Endothelial cell of umbilical vein (primary cell): ENCODE measurements at regions not wholly inside any gene's neighbourhood (a gene's known extent, or its start where the extent isn't known, plus 50 kb on each side); places are given as distances from the start of the nearest gene placed in this dataset.

ENCODE experiments used
- BruUV-seq: library from RNA; stranded (reverse); fragments of 400-500 nt; replicated peaks from 2 replicates; lab custom pipeline; 2021; lab: Mats Ljungman, UMichigan
- CTCF ChIA-PET: fragments of 300-600, 350-600 bp; sonication (Branson Sonifier 250); formaldehyde crosslinking; loops from one replicate; lab custom pipeline; 2021; ENCODE audit warnings: antibody characterized with exemption, inconsistent platforms; lab: Charles Lee
- POLR2A ChIA-PET: fragments of 300-600, 350-600 bp; sonication (Branson Sonifier 250); formaldehyde crosslinking; loops from one replicate; lab custom pipeline; 2021; ENCODE audit warnings: antibody characterized with exemption, inconsistent platforms; lab: Charles Lee
- DNase-seq: peaks from one replicate; pipeline ENCODE4 v3.0.0-alpha.2; 2011; ENCODE audit warnings: low read depth, low spot score
- FAIRE-seq: peaks from 2 replicates; lab custom pipeline; 2011; peaks lifted over from hg19 to GRCh38; lab: Jason Lieb, UNC
- H2AFZ ChIP-seq: 2 replicates; pipeline ENCODE4 v1.6.0; 2012; ENCODE audit warnings: low read depth, low read length, control low read depth, inconsistent platforms
- H3K27ac ChIP-seq: 2 replicates; pipeline ENCODE4 v1.5.1; 2011; ENCODE audit warnings: low read depth, mild to moderate bottlenecking, control low read depth, low read length, moderate library complexity; ENCODE audit not compliant: insufficient read depth
- H3K27me3 ChIP-seq, 2 experiments: 2 replicates each; pipeline versions ENCODE4 v1.6.0 to v1.6.1; 2011; ENCODE audit warnings: low read length in 2 of 2, mixed read lengths in 1 of 2; ENCODE audit not compliant: control insufficient read depth in 2 of 2, insufficient read depth in 2 of 2
- H3K36me3 ChIP-seq, 2 experiments: 2 replicates in 1 of 2; 3 replicates in 1 of 2; pipeline ENCODE4 v1.5.1; 2011; ENCODE audit warnings: low read length in 2 of 2, mild to moderate bottlenecking in 1 of 2, moderate library complexity in 1 of 2; ENCODE audit not compliant: control insufficient read depth in 2 of 2, insufficient read depth in 2 of 2; ENCODE audit errors: extremely low read depth in 1 of 2
- H3K4me1 ChIP-seq: 3 replicates; pipeline ENCODE4 v1.5.1; 2011; ENCODE audit warnings: mild to moderate bottlenecking, low read length; ENCODE audit not compliant: control insufficient read depth, insufficient read depth; ENCODE audit errors: extremely low read depth
- H3K4me2 ChIP-seq: 2 replicates; pipeline ENCODE4 v1.6.1; 2011; ENCODE audit warnings: low read length, control low read depth, mixed read lengths; ENCODE audit not compliant: insufficient read depth
- H3K4me3 ChIP-seq, 3 experiments: fragments of 200-600 bp in 1 of 3; sonication (generic), shearing (Covaris generic) in 1 of 3; replicated peaks in 1 of 3; 2 replicates each; pipeline ENCODE4 v1.5.1; 2011 to 2016; ENCODE audit warnings: control low read depth in 3 of 3, low read length in 3 of 3, mild to moderate bottlenecking in 2 of 3, inconsistent platforms in 1 of 3, low read depth in 1 of 3, moderate library complexity in 1 of 3; ENCODE audit not compliant: insufficient read depth in 1 of 3
- H3K79me2 ChIP-seq: 2 replicates; pipeline ENCODE4 v1.6.0; 2012; ENCODE audit warnings: low read length, inconsistent platforms; ENCODE audit not compliant: control insufficient read depth, insufficient read depth
- H3K9ac ChIP-seq: replicated peaks from 2 replicates; pipeline ENCODE3; 2011; ENCODE audit warnings: low read length, control low read depth; ENCODE audit not compliant: insufficient read depth; ENCODE audit errors: extremely low read depth
- H3K9me1 ChIP-seq: replicated peaks from 3 replicates; pipeline ENCODE4 v1.6.0; 2011; ENCODE audit warnings: mild to moderate bottlenecking, low read length; ENCODE audit not compliant: control insufficient read depth, insufficient read depth; ENCODE audit errors: extremely low read depth
- H3K9me3 ChIP-seq: replicated peaks from 2 replicates; pipeline ENCODE4 v1.5.1; 2012; ENCODE audit warnings: low read length, inconsistent platforms; ENCODE audit not compliant: control insufficient read depth, insufficient read depth
- H4K20me1 ChIP-seq: replicated peaks from 2 replicates; pipeline ENCODE3; 2011; ENCODE audit warnings: mild to moderate bottlenecking, low read length; ENCODE audit not compliant: control insufficient read depth, insufficient read depth; ENCODE audit errors: extremely low read depth
- EZH2 ChIP-seq: IDR thresholded peaks from 2 replicates; pipeline ENCODE4 v1.6.1; 2012; ENCODE audit warnings: borderline replicate concordance, low read depth, mild to moderate bottlenecking, moderate library complexity, low read length, inconsistent platforms; ENCODE audit not compliant: severe bottlenecking
- FOS ChIP-seq: IDR thresholded peaks from 2 replicates; pipeline ENCODE4 v1.6.1; 2011; ENCODE audit warnings: mild to moderate bottlenecking, low read length, moderate library complexity, borderline replicate concordance; ENCODE audit not compliant: insufficient read depth
- GATA2 ChIP-seq: IDR thresholded peaks from 2 replicates; pipeline ENCODE4 v1.7.0; 2011; ENCODE audit warnings: low read depth, mild to moderate bottlenecking, moderate library complexity, mixed read lengths, low read length; ENCODE audit not compliant: insufficient read length, insufficient read depth
- JUN ChIP-seq: IDR thresholded peaks from 2 replicates; pipeline ENCODE4 v1.6.1; 2011; ENCODE audit warnings: borderline replicate concordance, low read depth; ENCODE audit not compliant: insufficient read length, insufficient read depth
- MYC ChIP-seq: IDR thresholded peaks from one replicate; pipeline ENCODE4 v1.6.1; 2011; ENCODE audit warnings: mild to moderate bottlenecking, low read depth, low read length
- POLR2A ChIP-seq: IDR thresholded peaks from 2 replicates; pipeline ENCODE4 v1.6.1; 2012; ENCODE audit warnings: low read depth, mild to moderate bottlenecking, control low read depth, low read length
- POLR2AphosphoS5 ChIP-seq: IDR thresholded peaks from 2 replicates; pipeline ENCODE4 v1.6.1; 2012; ENCODE audit warnings: low read depth, mild to moderate bottlenecking, control low read depth, low read length, moderate library complexity; ENCODE audit not compliant: insufficient read depth
- dilution Hi-C: fragments of 300-500 bp; cut with MboI; formaldehyde crosslinking; loops from one replicate; pipeline ENCODE4 v1.15.0; 2019; ENCODE audit warnings: low sequenced_read_pairs; ENCODE audit not compliant: extremely low pct_ligation_motif_present
- intact Hi-C: fragments of 100-400 bp; cut with micrococcal nuclease; formaldehyde crosslinking; loops from one replicate; pipeline ENCODE4 v1.10.0; 2022
- TF ChIP-seq, protein P1 (sequence below), 2 donors: IDR thresholded peaks; 1 replicate in 1 of 2; 2 replicates in 1 of 2; pipeline ENCODE4 v1.5.1; 2011; ENCODE audit warnings: low read length in 2 of 2, mild to moderate bottlenecking in 2 of 2, moderate library complexity in 2 of 2, control low read depth in 1 of 2, inconsistent platforms in 1 of 2, low read depth in 1 of 2; ENCODE audit not compliant: insufficient read depth in 1 of 2; ENCODE audit errors: extremely low read depth in 1 of 2
- TF ChIP-seq, protein P2 (sequence below): IDR thresholded peaks from 2 replicates; pipeline ENCODE4 v1.6.1; 2011; ENCODE audit not compliant: insufficient read depth, insufficient read length

DNA sequence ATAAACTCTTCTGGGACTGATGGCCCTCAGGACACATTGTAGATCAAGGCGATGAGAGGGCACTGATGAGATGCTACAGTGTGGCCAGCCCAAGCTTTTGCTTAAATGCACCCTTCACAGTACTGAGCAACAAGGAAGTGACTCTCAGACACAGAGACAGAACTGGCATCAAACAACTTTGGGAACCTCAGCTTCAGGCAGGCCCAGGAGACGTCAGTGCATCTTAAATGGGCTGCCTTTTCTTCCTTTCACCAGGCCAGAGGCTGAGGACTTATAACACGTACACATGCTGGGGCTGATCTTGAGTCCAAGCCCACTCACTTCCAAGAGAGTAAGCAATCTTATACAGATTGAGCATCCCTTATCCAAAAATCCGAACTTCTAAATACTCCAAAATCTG, 386.1 kb upstream of the C16orf82 start:
- POLR2A ChIA-PET: no interaction called here
- H3K9ac ChIP-seq: no peak overlapping the region
- no peak for FAIRE-seq

More for the DNA sequence above, 386.1 kb upstream of the C16orf82 start:
- Histone ChIP-seq H3K9me3 (no peaks in the 10 kb centered on the region), H3K27me3 (no peaks in the 10 kb centered on the region), H3K4me3 (no peak overlapping the region), H3K4me2 (no peak overlapping the region), H3K27ac (no peak overlapping the region), H3K9me1 (no peaks in the 10 kb centered on the region), H3K4me1 (no peaks in the 10 kb centered on the region), H4K20me1 (no peaks in the 10 kb centered on the region), H2AFZ (no peak overlapping the region), H3K79me2 (no peaks in the 10 kb centered on the region), H3K36me3 (no peaks in the 10 kb centered on the region)
- TF ChIP-seq, protein P1, sequence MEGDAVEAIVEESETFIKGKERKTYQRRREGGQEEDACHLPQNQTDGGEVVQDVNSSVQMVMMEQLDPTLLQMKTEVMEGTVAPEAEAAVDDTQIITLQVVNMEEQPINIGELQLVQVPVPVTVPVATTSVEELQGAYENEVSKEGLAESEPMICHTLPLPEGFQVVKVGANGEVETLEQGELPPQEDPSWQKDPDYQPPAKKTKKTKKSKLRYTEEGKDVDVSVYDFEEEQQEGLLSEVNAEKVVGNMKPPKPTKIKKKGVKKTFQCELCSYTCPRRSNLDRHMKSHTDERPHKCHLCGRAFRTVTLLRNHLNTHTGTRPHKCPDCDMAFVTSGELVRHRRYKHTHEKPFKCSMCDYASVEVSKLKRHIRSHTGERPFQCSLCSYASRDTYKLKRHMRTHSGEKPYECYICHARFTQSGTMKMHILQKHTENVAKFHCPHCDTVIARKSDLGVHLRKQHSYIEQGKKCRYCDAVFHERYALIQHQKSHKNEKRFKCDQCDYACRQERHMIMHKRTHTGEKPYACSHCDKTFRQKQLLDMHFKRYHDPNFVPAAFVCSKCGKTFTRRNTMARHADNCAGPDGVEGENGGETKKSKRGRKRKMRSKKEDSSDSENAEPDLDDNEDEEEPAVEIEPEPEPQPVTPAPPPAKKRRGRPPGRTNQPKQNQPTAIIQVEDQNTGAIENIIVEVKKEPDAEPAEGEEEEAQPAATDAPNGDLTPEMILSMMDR (IDR thresholded peaks at IDR 0.05; ENCODE audit: extremely low read depth in 1 of 2, insufficient read depth in 1 of 2, low read depth in 1 of 2, low read length in 2 of 2): no peak
- TF ChIP-seq, protein P2, sequence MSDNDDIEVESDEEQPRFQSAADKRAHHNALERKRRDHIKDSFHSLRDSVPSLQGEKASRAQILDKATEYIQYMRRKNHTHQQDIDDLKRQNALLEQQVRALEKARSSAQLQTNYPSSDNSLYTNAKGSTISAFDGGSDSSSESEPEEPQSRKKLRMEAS: no peak
- TF ChIP-seq EZH2 (no peak), FOS (no peak), POLR2AphosphoS5 (no peak), JUN (no peak), POLR2A (no peak), MYC (no peak), GATA2 (no peak)
- no peak for DNase-seq
- no TSS peak for BruUV-seq
- CTCF ChIA-PET: no interaction called here
- intact Hi-C loops (no loop called here), dilution Hi-C loops (no loop called here)
